Endothelial cell of umbilical vein (primary cell): ENCODE measurements at regions not wholly inside any gene's neighbourhood (a gene's known extent, or its start where the extent isn't known, plus 50 kb on each side); places are given as distances from the start of the nearest gene placed in this dataset.

Source experiments
- BruUV-seq: library from RNA; stranded (reverse); fragments of 400-500 nt; replicated peaks from 2 replicates; lab custom pipeline; 2021; lab: Mats Ljungman, UMichigan
- CTCF ChIA-PET: fragments of 300-600, 350-600 bp; sonication (Branson Sonifier 250); formaldehyde crosslinking; loops from one replicate; lab custom pipeline; 2021; ENCODE audit warnings: antibody characterized with exemption, inconsistent platforms; lab: Charles Lee
- POLR2A ChIA-PET: fragments of 300-600, 350-600 bp; sonication (Branson Sonifier 250); formaldehyde crosslinking; loops from one replicate; lab custom pipeline; 2021; ENCODE audit warnings: antibody characterized with exemption, inconsistent platforms; lab: Charles Lee
- DNase-seq: peaks from one replicate; pipeline ENCODE4 v3.0.0-alpha.2; 2011; ENCODE audit warnings: low read depth, low spot score
- FAIRE-seq: peaks from 2 replicates; lab custom pipeline; 2011; peaks lifted over from hg19 to GRCh38; lab: Jason Lieb, UNC
- H2AFZ ChIP-seq: 2 replicates; pipeline ENCODE4 v1.6.0; 2012; ENCODE audit warnings: low read depth, low read length, control low read depth, inconsistent platforms
- H3K27ac ChIP-seq: 2 replicates; pipeline ENCODE4 v1.5.1; 2011; ENCODE audit warnings: low read depth, mild to moderate bottlenecking, control low read depth, low read length, moderate library complexity; ENCODE audit not compliant: insufficient read depth
- H3K27me3 ChIP-seq, 2 experiments: 2 replicates each; pipeline versions ENCODE4 v1.6.0 to v1.6.1; 2011; ENCODE audit warnings: low read length in 2 of 2, mixed read lengths in 1 of 2; ENCODE audit not compliant: control insufficient read depth in 2 of 2, insufficient read depth in 2 of 2
- H3K36me3 ChIP-seq, 2 experiments: 2 replicates in 1 of 2; 3 replicates in 1 of 2; pipeline ENCODE4 v1.5.1; 2011; ENCODE audit warnings: low read length in 2 of 2, mild to moderate bottlenecking in 1 of 2, moderate library complexity in 1 of 2; ENCODE audit not compliant: control insufficient read depth in 2 of 2, insufficient read depth in 2 of 2; ENCODE audit errors: extremely low read depth in 1 of 2
- H3K4me1 ChIP-seq: 3 replicates; pipeline ENCODE4 v1.5.1; 2011; ENCODE audit warnings: mild to moderate bottlenecking, low read length; ENCODE audit not compliant: control insufficient read depth, insufficient read depth; ENCODE audit errors: extremely low read depth
- H3K4me2 ChIP-seq: 2 replicates; pipeline ENCODE4 v1.6.1; 2011; ENCODE audit warnings: low read length, control low read depth, mixed read lengths; ENCODE audit not compliant: insufficient read depth
- H3K4me3 ChIP-seq, 3 experiments: fragments of 200-600 bp in 1 of 3; sonication (generic), shearing (Covaris generic) in 1 of 3; replicated peaks in 1 of 3; 2 replicates each; pipeline ENCODE4 v1.5.1; 2011 to 2016; ENCODE audit warnings: control low read depth in 3 of 3, low read length in 3 of 3, mild to moderate bottlenecking in 2 of 3, inconsistent platforms in 1 of 3, low read depth in 1 of 3, moderate library complexity in 1 of 3; ENCODE audit not compliant: insufficient read depth in 1 of 3
- H3K79me2 ChIP-seq: 2 replicates; pipeline ENCODE4 v1.6.0; 2012; ENCODE audit warnings: low read length, inconsistent platforms; ENCODE audit not compliant: control insufficient read depth, insufficient read depth
- H3K9ac ChIP-seq: replicated peaks from 2 replicates; pipeline ENCODE3; 2011; ENCODE audit warnings: low read length, control low read depth; ENCODE audit not compliant: insufficient read depth; ENCODE audit errors: extremely low read depth
- H3K9me1 ChIP-seq: replicated peaks from 3 replicates; pipeline ENCODE4 v1.6.0; 2011; ENCODE audit warnings: mild to moderate bottlenecking, low read length; ENCODE audit not compliant: control insufficient read depth, insufficient read depth; ENCODE audit errors: extremely low read depth
- H3K9me3 ChIP-seq: replicated peaks from 2 replicates; pipeline ENCODE4 v1.5.1; 2012; ENCODE audit warnings: low read length, inconsistent platforms; ENCODE audit not compliant: control insufficient read depth, insufficient read depth
- H4K20me1 ChIP-seq: replicated peaks from 2 replicates; pipeline ENCODE3; 2011; ENCODE audit warnings: mild to moderate bottlenecking, low read length; ENCODE audit not compliant: control insufficient read depth, insufficient read depth; ENCODE audit errors: extremely low read depth
- EZH2 ChIP-seq: IDR thresholded peaks from 2 replicates; pipeline ENCODE4 v1.6.1; 2012; ENCODE audit warnings: borderline replicate concordance, low read depth, mild to moderate bottlenecking, moderate library complexity, low read length, inconsistent platforms; ENCODE audit not compliant: severe bottlenecking
- FOS ChIP-seq: IDR thresholded peaks from 2 replicates; pipeline ENCODE4 v1.6.1; 2011; ENCODE audit warnings: mild to moderate bottlenecking, low read length, moderate library complexity, borderline replicate concordance; ENCODE audit not compliant: insufficient read depth
- GATA2 ChIP-seq: IDR thresholded peaks from 2 replicates; pipeline ENCODE4 v1.7.0; 2011; ENCODE audit warnings: low read depth, mild to moderate bottlenecking, moderate library complexity, mixed read lengths, low read length; ENCODE audit not compliant: insufficient read length, insufficient read depth
- JUN ChIP-seq: IDR thresholded peaks from 2 replicates; pipeline ENCODE4 v1.6.1; 2011; ENCODE audit warnings: borderline replicate concordance, low read depth; ENCODE audit not compliant: insufficient read length, insufficient read depth
- MYC ChIP-seq: IDR thresholded peaks from one replicate; pipeline ENCODE4 v1.6.1; 2011; ENCODE audit warnings: mild to moderate bottlenecking, low read depth, low read length
- POLR2A ChIP-seq: IDR thresholded peaks from 2 replicates; pipeline ENCODE4 v1.6.1; 2012; ENCODE audit warnings: low read depth, mild to moderate bottlenecking, control low read depth, low read length
- POLR2AphosphoS5 ChIP-seq: IDR thresholded peaks from 2 replicates; pipeline ENCODE4 v1.6.1; 2012; ENCODE audit warnings: low read depth, mild to moderate bottlenecking, control low read depth, low read length, moderate library complexity; ENCODE audit not compliant: insufficient read depth
- dilution Hi-C: fragments of 300-500 bp; cut with MboI; formaldehyde crosslinking; loops from one replicate; pipeline ENCODE4 v1.15.0; 2019; ENCODE audit warnings: low sequenced_read_pairs; ENCODE audit not compliant: extremely low pct_ligation_motif_present
- intact Hi-C: fragments of 100-400 bp; cut with micrococcal nuclease; formaldehyde crosslinking; loops from one replicate; pipeline ENCODE4 v1.10.0; 2022
- TF ChIP-seq, protein P1 (sequence below): IDR thresholded peaks from 2 replicates; pipeline ENCODE4 v1.6.1; 2011; ENCODE audit not compliant: insufficient read depth, insufficient read length
- TF ChIP-seq, protein P2 (sequence below), 2 donors: IDR thresholded peaks; 1 replicate in 1 of 2; 2 replicates in 1 of 2; pipeline ENCODE4 v1.5.1; 2011; ENCODE audit warnings: low read length in 2 of 2, mild to moderate bottlenecking in 2 of 2, moderate library complexity in 2 of 2, control low read depth in 1 of 2, inconsistent platforms in 1 of 2, low read depth in 1 of 2; ENCODE audit not compliant: insufficient read depth in 1 of 2; ENCODE audit errors: extremely low read depth in 1 of 2

DNA sequence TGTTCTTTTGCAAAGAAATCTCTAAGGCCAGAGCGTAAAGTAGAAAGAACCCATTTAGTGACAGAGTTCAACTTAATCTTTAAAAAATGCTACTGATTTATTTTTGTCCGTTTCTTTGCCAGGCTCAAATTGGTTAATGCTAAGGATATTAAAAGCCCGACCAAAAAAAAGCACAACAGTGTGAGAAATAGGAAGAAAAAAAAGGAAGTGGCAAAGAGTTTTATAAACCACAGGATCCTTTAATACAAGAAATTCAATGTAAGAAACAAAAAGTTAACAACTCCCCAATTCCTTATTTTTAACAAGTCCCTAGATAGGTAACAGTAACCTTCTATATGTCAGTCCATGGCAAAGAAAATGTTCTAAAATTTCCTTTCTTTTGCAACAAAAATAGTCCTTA lies 480.4 kb downstream of the ACTRT1 start:
- Histone ChIP-seq H3K4me3 (no peak overlapping the region), H3K27me3 (no peaks in the 10 kb centered on the region), H3K9ac (no peak overlapping the region), H4K20me1 (no peaks in the 10 kb centered on the region), H3K4me1 (no peaks in the 10 kb centered on the region), H3K79me2 (no peaks in the 10 kb centered on the region), H3K4me2 (no peak overlapping the region), H3K36me3 (no peaks in the 10 kb centered on the region), H3K9me3 (no peaks in the 10 kb centered on the region), H3K27ac (no peak overlapping the region), H2AFZ (no peak overlapping the region), H3K9me1 (no peaks in the 10 kb centered on the region)
- CTCF ChIA-PET = no interaction called here
- POLR2A ChIA-PET = no interaction called here
- no peak for TF ChIP-seq POLR2AphosphoS5
- no peak for TF ChIP-seq GATA2
- no peak for TF ChIP-seq EZH2
- no peak for TF ChIP-seq MYC
- no peak for TF ChIP-seq POLR2A
- TF ChIP-seq, protein P1, sequence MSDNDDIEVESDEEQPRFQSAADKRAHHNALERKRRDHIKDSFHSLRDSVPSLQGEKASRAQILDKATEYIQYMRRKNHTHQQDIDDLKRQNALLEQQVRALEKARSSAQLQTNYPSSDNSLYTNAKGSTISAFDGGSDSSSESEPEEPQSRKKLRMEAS = no peak
- no peak for TF ChIP-seq JUN
- no peak for TF ChIP-seq FOS
- TF ChIP-seq, protein P2, sequence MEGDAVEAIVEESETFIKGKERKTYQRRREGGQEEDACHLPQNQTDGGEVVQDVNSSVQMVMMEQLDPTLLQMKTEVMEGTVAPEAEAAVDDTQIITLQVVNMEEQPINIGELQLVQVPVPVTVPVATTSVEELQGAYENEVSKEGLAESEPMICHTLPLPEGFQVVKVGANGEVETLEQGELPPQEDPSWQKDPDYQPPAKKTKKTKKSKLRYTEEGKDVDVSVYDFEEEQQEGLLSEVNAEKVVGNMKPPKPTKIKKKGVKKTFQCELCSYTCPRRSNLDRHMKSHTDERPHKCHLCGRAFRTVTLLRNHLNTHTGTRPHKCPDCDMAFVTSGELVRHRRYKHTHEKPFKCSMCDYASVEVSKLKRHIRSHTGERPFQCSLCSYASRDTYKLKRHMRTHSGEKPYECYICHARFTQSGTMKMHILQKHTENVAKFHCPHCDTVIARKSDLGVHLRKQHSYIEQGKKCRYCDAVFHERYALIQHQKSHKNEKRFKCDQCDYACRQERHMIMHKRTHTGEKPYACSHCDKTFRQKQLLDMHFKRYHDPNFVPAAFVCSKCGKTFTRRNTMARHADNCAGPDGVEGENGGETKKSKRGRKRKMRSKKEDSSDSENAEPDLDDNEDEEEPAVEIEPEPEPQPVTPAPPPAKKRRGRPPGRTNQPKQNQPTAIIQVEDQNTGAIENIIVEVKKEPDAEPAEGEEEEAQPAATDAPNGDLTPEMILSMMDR (IDR thresholded peaks at IDR 0.05; ENCODE audit: extremely low read depth in 1 of 2, insufficient read depth in 1 of 2, low read depth in 1 of 2, low read length in 2 of 2) = no peak
- no TSS peak for BruUV-seq
- DNase-seq = no peak
- no peak for FAIRE-seq
- dilution Hi-C loops (no loop called here), intact Hi-C loops (no loop called here)
